NCI-H2107 (cell line): ENCODE measurements at regions not wholly inside any gene's neighbourhood (a gene's known extent, or its start where the extent isn't known, plus 50 kb on each side); places are given as distances from the start of the nearest gene placed in this dataset.

ENCODE experiments used
- DNase-seq: peaks from one replicate; lab custom pipeline; 2025; lab: John Stamatoyannopoulos, UW

DNA sequence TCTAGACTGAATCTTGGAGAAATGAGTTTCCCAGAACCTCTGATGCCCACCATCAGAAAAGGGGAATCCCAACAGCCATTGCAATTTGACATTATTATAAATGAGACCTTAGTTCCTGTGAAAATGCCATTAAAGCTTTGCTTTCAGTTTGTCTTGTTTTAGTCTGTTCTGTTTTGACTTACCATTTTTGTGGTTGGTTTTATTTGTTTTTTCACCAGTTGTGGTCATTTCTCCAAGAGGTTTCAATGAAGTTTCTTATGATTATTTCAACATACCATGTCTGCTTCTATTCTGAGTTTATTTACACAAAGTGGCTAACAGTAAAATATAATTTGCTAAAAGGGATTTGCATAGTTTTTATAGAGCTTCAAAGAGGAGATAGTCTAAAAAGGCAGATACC lies 175.0 kb upstream of the MCTP2 start:
- no peak for DNase-seq

DNA sequence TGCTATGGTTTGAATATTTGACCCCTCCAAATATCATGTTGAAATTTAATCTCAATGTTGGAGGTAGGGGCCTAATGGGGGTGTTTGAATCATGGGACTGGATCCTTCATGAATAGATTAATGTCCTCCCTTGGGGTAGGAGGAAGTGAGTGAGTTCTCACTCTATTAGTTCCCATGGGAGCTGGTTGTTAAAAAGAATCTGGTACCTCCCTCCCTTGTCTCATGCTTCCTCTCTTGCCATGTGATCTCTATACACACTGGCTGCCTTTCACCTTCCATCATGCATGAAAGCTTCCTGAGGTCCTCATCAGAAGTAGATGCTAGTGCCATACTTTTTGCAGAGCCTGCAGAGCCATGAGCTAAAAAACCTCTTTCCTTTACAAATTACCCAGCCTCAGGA lies 177.7 kb upstream of the MCTP2 start:
- DNase-seq = no peak

DNA sequence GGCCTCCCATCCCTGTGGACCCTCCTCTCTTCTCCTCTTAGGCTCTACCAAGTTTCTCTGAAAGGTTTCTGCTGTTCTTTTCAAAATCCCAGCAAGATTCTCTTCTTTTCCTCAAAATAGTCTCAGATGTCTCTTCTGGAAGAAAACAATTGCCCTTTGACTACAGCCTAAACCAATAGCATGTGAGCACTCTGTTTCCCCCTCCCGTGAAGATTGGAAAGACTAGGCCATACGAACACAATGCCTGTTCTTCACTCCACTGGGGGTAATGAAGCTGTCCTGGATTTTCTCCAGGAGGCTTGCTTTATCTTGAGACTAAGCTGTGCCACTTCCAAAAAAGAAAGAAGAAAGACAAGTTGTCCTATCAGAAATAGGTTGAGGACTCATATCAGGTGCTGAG lies 178.7 kb upstream of the MCTP2 start:
- DNase-seq = no peak

DNA sequence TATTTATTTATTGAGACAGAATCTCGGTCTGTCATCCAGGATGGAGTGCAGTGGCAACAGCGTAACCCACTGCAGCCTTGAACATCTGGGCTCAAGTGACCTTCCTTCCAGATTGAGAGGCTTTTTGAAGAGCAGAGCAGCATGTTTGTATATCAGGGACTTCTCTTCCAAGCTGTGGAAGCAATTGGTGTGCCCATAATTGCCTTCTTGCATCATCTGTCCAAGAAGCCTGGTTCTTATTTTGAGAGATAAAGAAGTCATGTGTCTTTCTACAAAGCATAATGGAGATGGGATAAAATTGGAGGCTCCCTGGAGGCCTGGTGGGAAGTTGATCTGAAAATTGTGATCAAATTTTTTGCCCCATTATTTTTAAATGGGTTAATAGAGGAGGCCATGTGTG lies 183.8 kb upstream of the MCTP2 start:
- DNase-seq = no peak

DNA sequence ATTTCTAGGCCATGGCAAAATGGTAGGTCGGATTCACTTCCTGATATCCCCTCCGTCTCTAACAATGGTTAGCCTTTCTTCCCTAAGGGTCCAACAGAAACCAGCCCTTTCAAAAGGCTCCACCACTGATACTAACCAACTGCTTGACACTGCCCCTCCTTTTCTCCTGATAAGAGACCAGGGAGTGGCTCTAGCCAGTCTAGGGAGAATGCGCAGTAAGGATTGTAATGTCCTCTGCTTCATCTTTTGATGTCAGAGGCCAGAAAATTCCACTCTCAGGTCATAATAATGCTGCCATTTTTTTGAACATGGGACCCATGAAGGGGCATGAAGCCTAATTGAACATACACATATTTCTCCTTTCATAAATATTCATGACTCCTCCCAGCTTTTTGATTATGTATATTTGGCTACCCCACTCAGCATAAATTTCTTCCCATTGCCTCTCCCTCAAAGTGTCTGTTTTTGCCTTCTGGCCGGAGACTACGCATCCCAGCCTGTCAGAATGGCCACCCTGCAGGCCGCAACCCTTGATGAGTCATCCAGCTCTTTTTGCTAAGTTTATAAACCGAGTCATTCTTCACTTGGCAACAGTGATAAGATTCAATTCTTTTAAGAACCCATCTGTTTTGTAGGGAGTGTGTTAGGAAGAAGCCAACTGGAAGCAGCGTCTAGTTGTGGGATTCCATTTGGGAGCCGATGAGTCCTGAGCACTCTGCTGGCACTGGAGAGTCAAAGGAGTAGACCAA lies 189.0 kb upstream of the MCTP2 start:
- no peak for DNase-seq

DNA sequence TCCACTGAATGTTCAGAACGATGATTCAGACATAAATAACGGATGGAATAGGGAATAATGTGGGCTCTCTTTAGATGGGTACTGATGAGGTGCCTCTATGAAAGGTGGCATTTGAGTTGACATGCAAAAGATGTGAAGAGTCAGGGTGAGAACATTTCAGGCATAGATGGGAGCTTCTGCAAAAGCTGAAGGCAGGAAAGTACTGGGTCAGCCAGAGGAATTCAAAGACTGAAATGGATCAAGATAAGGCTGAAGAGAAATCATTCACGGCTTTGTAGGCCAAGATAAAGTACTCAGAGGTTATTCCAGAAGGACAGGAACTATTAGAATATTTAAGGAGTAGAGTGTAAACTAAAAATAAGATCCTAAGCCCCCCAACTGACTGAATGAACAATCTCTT lies 189.6 kb upstream of the MCTP2 start:
- no peak for DNase-seq

DNA sequence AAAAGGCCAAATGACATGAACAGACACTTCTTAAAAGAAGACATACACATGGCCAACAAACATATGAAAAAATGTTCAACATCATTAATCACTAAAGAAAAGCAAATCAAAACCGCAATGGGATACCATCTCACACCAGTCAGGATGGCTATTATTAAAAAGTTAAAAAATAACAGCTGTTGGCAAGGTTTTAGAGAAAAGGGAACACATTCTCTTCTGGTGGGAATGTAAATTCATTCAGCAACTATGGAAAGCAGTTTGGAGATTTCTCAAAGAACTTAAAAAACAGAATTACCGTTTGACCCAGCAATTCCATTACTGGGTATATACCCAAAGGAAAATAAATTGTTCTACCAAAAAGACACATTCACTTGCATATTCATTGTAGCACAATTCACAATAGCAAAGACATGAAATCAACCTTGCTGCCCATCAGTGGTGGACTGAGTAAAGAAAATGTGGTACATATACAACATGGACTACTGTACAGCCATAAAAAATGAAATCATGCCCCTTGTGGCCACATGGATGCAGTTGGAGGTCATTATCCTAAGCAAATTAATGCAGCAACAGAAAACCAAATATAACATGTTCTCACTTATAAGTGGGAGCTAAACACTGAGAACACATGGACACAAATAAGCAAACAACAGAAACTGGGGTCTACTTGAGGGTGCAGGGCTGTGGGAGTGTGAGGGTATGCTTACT lies 190.7 kb upstream of the MCTP2 start:
- no peak for DNase-seq

DNA sequence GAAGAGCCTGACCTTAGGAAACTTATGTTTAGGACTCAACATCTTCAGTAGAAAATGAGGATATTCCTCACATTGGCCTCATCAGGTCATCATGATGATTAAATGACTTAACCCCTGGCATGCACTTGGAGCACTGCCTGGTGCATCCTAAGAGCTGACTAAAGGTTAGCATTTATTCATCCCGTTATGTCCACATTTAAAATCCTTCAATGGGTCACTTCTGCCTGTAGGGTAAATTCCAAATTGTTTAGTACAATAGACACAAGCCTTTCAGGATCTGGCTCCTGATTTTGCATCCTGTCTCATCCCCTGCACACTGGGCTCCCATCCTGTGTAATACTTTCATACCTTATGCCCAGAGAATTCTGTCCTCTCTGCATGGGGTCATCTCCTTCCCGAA lies 195.2 kb upstream of the MCTP2 start:
- no peak for DNase-seq

DNA sequence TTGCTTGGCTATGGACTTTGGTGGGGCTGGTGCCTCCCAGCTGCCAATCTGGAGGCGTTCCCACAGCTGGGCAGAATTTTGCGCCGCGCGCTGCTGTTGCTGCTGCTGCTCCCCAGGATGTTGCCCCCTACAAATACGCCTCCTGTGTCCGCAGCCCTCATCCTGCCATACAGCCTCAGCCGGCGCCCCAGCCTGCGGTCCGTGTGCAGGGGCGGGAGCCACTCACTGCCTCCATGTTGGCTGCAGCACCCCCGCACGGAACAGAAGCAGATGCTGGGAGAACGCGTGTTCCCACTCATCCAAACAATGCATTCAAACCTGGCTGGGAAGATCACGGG lies 197.7 kb upstream of the MCTP2 start:
- no peak for DNase-seq

DNA sequence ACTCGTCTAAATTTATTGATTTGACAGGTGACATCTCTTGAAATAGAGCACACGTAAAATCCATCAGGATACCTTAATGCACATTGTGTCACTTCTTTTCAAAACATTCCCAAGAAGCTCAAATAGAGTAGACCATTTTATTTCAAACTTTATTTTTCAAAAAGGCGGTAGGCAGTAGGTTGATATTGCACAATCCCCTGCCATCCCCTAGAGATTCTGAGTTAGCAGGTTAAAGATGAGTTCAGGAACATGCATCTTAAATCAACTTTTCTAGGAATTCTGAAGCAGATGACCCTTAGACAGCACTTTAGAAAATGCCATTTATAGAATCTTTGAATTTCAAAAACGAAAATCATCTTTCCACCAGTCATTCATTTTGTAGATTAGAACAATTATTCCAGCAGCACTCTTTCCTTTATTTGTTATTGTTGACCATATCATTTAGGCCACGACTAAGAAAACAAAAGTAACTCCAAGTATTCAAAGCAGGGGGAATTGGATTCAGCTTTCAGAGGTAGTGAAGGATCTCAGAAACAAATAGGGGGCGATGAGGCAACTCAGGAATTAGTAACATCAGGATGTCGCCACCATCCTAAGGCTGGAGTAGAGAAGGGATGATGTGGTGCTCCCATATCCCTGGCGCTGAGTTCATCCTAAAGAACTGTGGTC lies 198.2 kb upstream of the MCTP2 start:
- DNase-seq = no peak

DNA sequence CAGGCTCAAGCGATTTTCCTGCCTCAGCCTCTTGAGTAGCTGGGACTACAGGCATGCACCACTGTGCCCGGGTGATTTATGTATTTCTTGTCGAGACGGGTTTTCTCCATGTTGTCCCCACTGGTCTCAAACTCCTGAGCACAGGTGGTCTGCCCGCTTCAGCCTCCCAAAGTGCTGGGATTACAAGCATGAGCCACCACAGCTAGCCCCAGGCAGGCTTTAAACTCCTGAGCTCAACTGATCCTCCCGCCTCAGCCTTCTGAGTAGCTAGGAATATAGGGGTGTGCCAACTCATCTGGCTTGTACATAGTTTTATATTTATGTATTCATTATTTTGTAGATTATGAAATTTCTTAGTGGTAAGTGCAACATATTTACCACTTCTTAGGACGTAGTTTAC lies 198.8 kb upstream of the MCTP2 start:
- no peak for DNase-seq

DNA sequence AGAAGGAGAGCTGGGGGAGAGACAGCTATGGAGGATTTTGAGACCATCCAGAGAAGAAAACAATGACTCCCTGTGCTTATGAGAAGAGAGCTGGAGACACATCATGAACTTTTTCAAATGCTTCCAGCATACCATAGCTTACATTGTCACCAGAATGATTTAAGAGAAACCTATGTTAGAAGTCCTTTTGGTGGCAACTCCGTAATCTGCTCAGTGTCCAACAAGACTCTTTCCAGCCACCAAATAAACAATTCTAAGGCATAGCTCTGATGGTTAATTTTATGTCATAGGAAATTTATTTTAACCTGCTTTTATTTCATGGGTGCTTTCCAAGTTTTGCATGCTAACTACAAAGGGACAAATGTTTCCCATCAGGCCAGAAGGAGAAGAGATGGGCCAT lies 200.3 kb upstream of the MCTP2 start:
- DNase-seq = no peak

DNA sequence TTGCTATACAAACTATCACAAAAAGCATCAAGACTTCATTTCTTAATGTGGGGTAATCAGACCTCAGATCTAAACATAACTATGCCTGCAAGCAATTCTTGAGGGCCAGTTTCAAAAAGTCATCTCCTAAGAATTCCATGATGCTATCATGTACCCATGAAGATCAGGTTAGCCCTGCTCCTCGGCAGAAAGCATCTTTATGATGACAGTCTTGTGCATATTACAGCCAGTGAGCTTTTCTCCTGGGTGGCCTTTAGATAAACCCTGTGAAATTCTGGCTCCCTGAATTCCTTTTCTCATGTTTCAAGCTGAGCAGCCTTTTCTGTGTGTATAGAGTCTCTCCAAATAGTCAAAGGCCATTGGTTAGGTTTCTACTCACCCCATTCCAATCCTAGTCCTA lies 201.9 kb upstream of the MCTP2 start:
- DNase-seq = no peak

DNA sequence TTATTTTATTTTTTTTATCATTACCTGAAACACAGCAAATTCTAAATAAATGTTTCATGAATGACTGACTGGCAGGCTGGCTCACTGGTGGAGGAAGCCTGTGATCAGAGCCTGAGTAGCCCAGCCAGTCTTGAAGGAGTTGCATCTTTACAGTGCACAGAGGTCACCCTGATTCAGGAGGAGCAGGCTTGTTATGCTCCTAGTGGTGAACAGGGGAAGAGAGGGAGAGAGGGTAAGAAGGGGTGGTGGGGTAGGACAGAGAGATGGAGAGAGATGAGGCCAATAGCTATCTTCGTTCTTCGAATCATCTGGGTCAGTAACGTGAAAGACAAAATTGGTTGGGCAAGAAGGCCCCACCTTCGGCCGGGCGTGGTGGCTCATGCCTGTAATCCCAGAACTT lies 202.6 kb upstream of the MCTP2 start:
- no peak for DNase-seq

DNA sequence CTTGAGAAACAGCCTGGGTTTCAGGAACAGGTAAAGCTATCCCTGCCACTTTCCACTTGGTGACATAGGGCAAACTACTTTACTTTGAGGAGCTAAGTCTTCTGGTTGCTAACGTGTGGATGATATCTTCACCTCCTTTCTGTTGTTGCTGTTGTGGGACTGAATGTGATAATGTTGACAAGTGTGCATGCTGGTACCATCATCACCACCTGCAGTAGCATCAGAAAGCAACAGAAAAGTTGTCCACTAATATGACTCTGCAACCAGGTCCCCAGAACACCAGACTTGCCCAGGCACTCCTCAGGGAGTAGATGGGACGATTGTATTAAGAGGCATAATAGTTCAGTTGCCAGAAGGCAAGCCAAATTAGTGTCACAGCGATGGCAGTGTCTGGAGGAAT lies 203.2 kb upstream of the MCTP2 start:
- DNase-seq = no peak

DNA sequence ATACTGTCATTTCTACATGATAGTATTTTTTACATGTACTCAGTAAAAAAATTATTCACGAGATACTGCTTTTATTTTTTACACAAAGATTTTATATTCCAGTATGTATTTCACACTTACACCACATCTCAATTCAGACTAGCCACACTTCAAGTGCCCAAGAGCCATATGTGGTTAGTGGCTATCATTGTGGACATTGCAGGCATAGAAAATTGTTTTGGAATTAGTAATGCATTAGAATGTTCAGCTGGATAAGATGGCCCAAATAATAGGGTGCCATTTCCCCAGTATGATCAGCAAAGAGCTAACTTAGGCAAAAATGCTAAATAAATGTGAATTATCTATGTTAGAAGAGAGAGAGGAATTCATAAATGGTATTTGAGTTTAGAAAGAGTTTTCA lies 203.8 kb upstream of the MCTP2 start:
- DNase-seq = no peak

DNA sequence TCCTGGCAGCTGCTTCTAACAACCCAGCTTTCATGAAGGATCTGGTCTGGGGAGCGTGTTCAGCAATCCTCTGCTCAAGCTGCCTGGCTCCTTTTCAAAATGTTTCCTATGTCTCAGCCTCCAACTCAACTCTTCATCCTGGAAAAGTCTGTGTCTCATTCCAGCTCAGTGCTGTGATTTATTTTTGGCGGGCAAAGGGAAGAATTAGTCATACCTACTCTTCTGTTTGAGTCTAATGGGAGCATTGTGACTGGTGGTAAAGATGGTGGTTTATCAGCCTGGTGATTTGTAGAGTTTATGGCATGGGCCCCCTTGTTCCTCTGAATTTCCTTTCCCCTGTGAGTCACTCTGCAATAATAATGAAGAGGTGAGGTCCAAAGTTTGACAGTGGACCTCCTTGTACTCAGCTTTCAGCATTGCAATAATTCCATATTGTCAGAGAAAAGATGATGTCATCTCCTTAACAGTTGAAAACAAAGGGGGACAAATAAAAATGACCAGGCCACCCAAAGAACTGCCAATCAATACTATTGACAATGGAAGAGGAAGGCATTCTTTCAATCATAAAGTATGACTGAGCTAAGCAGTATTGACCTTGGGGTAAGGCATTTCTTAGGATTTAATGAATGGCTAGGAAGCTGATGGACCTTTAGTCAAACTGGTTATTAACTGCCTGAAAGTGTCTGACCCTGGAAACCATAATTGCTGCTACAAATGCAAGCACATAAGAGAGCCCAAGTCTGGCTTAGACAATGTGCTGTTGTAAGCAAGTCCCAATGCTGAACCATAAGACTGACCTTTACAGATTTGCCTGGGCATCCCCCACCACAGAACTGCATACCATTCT lies 204.7 kb upstream of the MCTP2 start:
- no peak for DNase-seq

DNA sequence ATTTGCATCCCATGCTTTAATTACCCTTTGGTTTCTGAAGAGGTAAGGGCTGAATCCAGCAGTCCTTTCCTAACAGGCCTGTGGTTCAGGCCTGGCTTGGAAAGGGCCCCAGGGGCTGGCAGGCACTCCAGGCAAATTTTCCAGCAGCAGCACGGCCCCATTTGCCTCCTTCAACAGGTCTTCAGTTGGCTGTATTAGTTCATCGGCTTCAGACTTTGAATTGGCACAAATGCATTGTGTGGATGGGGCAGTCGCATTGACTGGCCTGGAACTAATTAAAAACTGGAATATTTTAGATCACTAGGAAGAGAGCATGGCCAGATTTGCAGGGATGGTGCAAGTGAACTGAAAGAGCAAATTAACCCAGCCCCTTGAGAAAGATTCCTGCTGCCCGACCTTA lies 207.8 kb upstream of the MCTP2 start:
- DNase-seq = no peak

DNA sequence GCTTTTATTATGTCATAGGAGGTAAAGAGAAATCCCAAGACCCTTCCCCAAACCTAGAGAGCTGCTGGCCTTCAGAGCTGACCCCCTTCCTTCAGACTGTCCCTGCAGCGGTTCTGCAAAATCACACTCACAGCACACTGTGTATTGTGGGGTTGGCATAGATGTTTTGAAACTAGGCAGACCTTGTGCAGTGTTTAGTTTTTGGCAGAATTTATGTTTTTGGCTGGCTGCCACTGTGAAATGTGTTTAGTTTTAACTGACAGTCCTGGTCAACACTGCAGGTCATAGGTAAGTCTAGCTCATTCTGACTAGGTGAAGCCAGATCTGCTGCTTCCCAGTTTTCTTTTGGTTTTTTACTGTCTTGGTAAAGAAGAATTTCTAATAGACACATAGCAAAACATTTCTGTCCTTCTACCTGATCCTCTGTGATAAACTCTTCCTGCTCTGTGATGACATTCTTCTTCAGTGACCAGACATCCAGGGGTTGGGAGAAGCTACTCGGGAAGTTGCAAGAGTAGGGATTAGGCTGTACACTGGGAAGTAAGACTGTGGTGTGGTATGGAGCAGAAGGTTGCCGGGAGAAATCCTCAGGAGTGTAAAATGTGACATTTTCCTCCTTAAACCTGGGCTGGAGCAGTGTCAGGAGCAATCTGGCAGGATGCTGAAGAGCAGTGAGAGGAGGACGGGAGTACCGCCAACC lies 209.6 kb upstream of the MCTP2 start:
- DNase-seq = no peak

DNA sequence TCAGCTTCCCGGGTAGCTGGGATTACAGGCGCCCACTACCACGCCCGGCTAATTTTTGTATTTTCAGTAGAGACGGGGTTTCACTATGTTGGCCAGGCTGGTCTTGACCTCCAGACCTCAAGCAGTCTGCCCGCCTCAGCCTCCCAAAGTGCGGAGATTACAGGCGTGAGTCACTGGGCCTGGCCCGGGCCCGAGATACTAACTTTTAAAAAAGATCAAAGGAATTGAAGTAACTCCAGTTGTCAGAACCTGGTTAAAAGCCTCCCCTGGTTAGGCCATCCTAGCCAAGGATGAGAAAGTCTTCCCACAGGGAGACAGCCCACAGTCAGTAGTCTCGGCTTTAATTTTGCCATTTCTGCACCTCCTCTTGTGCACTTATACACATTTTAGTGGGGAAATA lies 212.3 kb upstream of the MCTP2 start:
- no peak for DNase-seq

DNA sequence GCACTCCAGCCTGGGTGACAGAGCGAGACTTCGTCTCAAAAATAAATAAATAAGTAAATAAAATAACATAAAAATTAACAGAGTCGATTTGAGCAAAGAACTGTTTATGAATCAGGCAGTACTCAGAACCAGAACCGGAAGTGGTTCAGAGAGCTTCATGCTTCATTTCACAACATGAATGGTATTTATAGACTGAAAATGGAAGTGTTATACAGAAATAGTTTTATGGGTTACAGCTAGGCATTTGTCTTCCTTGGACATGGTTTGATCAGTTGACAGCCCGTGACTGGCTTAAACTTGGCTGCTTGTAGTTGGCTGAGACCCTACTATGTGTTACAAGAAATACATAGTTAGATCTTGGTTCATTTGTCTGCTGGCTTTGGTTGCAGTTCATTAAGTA lies 216.0 kb upstream of the MCTP2 start:
- no peak for DNase-seq
